ENCODE measurements at regions not wholly inside any gene's neighbourhood (a gene's known extent, or its start where the extent isn't known, plus 50 kb on each side); places are given as distances from the start of the nearest gene placed in this dataset.

DNA sequence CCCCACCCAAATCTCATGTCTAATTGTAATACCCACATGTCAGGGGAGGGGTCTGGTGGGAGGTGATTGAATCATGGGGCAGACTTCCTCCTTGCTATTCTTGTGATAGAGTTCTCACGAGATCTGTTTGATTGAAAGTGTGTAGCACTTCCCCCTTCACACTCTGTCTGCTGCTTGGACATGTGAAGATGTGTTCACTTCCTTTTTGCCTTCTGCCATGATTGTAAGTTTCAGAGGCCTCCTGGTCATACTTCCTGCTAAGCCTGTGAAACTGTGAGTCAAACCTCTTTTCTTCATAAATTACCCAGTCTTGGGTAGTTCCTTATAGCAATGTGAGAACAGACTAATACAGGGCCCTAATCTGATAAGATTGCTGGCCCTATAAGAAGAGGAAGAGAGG is 1514.8 kb downstream of the RPA4 start:
- Histone ChIP-seq H3K79me2 (ENCODE audit: control insufficient read depth in 1 of 2, insufficient read depth in 2 of 2, low read length in 2 of 2) (no peaks in the 10 kb centered on the region), H2BK12ac (ENCODE audit: low read depth, low read length) (no peak overlapping the region), H3K23me2 (ENCODE audit: low read depth, low read length) (no peaks in the 10 kb centered on the region), H2BK15ac (ENCODE audit: low read length) (no peak overlapping the region), H4K8ac (ENCODE audit: extremely low read depth, insufficient read depth, low read length) (no peak overlapping the region), H3K56ac (replicated peaks; ENCODE audit: insufficient read length, low read depth, low read length) (no peak overlapping the region), H2AK5ac (ENCODE audit: low read depth, low read length) (no peak overlapping the region), H3K4ac (replicated peaks; ENCODE audit: insufficient read length, low read depth, low read length) (no peak overlapping the region), H3K36me3 (ENCODE audit: control insufficient read depth in 2 of 4, insufficient read depth in 4 of 4, low read length in 3 of 4) (no peaks in the 10 kb centered on the region), H3K27ac (ENCODE audit: low read depth, low read length) (no peak overlapping the region), H3K9me3 (ENCODE audit: insufficient read depth in 2 of 2, low read depth in 1 of 2, low read length in 1 of 2) (peaks cover 0 to 4% of the 10 kb centered on the region in 2 experiments; a peak in 1 of 4 replicates), H3K14ac (ENCODE audit: insufficient read length) (no peak overlapping the region), H3K79me1 (ENCODE audit: low read depth, low read length) (no peaks in the 10 kb centered on the region), H2BK5ac (ENCODE audit: low read depth, low read length) (no peak overlapping the region), H4K5ac (ENCODE audit: insufficient read length, low read depth, low read length) (no peak overlapping the region), H4K20me1 (replicated peaks in 1 of 2; ENCODE audit: control insufficient read depth in 1 of 2, insufficient read depth in 2 of 2, low read length in 2 of 2) (no peaks in the 10 kb centered on the region), H3K4me2 (ENCODE audit: insufficient read depth in 1 of 2, low read depth in 2 of 2, low read length in 2 of 2) (no peak overlapping the region), H2AFZ (ENCODE audit: low read length) (no peak overlapping the region), H3K9ac (replicated peaks in 1 of 4; ENCODE audit: extremely low read depth in 1 of 4, low read depth in 3 of 4, low read length in 3 of 4) (no peak overlapping the region), H3K4me1 (replicated peaks in 1 of 4; ENCODE audit: control insufficient read depth in 3 of 4, insufficient read depth in 4 of 4, low read length in 3 of 4) (no peaks in the 10 kb centered on the region), H3K27me3 (replicated peaks in 1 of 4; ENCODE audit: control insufficient read depth in 3 of 4, extremely low read depth in 1 of 4, insufficient read depth in 3 of 4, low read length in 3 of 4) (no peaks in the 10 kb centered on the region), H4K91ac (replicated peaks; ENCODE audit: insufficient read length, low read length) (no peak overlapping the region), H3K4me3 (ENCODE audit: extremely low read depth in 1 of 4, insufficient read depth in 2 of 4, low read depth in 3 of 4, low read length in 4 of 4) (no peak overlapping the region), H3K18ac (ENCODE audit: extremely low read depth, low read length) (no peak overlapping the region), H2BK120ac (replicated peaks; ENCODE audit: low read depth, low read length) (no peak overlapping the region), H3K23ac (ENCODE audit: insufficient read length) (no peak overlapping the region), H2BK20ac (ENCODE audit: low read length) (no peak overlapping the region)
- no peak for FAIRE-seq
- ChIA-PET POLR2A (ENCODE audit: partially characterized antibody) (no interaction called here), CTCF (ENCODE audit: partially characterized antibody) (no interaction called here)
- DNase-seq (ENCODE audit: low read depth in 1 of 2, low spot score in 2 of 2), result no peak
- 75% methylated on average over 1 of the region's 1 CpG; no CpG with 5 or more reads in 1 of the 2 experiments for WGBS, 2 experiments (ENCODE audit: extremely low coverage in 1 of 2, insufficient coverage in 1 of 2, insufficient read length in 1 of 2, insufficient replicate concordance in 2 of 2, low coverage in 1 of 2, low lambda C conversion rate in 2 of 2, missing lambda C conversion rate in 1 of 2)
- no peak for TF ChIP-seq POLR2AphosphoS5 (IDR thresholded peaks at IDR 0.05; ENCODE audit: low read depth, low read length)
- no peak for TF ChIP-seq ASH2L (IDR thresholded peaks at IDR 0.05; ENCODE audit: low read length)
- TF ChIP-seq ZNF274 (IDR thresholded peaks at IDR 0.05; ENCODE audit: borderline replicate concordance, extremely low read depth, low read length), result no peak
- no peak for TF ChIP-seq NRF1 (IDR thresholded peaks at IDR 0.05; ENCODE audit: low read depth, low read length)
- no peak for TF ChIP-seq RAD21 (IDR thresholded peaks at IDR 0.05 in 1 of 2, conservative IDR thresholded peaks at IDR 0.05 in 1 of 2; ENCODE audit: low read depth in 2 of 2, low read length in 2 of 2)
- TF ChIP-seq, protein P1, sequence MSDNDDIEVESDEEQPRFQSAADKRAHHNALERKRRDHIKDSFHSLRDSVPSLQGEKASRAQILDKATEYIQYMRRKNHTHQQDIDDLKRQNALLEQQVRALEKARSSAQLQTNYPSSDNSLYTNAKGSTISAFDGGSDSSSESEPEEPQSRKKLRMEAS (IDR thresholded peaks at IDR 0.05), result no peak
- TF ChIP-seq BACH1 (IDR thresholded peaks at IDR 0.05; ENCODE audit: low read length), result no peak
- no peak for TF ChIP-seq KDM4A (IDR thresholded peaks at IDR 0.05; ENCODE audit: low read depth, low read length, severe bottlenecking)
- no peak for TF ChIP-seq BRCA1 (IDR thresholded peaks at IDR 0.05; ENCODE audit: low read depth, low read length)
- no peak for TF ChIP-seq TCF12 (IDR thresholded peaks at IDR 0.05; ENCODE audit: low read depth, low read length)
- TF ChIP-seq, protein P2, sequence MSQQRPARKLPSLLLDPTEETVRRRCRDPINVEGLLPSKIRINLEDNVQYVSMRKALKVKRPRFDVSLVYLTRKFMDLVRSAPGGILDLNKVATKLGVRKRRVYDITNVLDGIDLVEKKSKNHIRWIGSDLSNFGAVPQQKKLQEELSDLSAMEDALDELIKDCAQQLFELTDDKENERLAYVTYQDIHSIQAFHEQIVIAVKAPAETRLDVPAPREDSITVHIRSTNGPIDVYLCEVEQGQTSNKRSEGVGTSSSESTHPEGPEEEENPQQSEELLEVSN (IDR thresholded peaks at IDR 0.05), result no peak
